ENCODE measurements at regions not wholly inside any gene's neighbourhood (a gene's known extent, or its start where the extent isn't known, plus 50 kb on each side); places are given as distances from the start of the nearest gene placed in this dataset.

GRCh38 chr1:81183553-81183952 is 617.2 kb upstream of the ADGRL2 start:
- H3K27me3 ChIP-seq (ENCODE audit: control insufficient read depth in 1 of 2, insufficient read depth in 2 of 2, low read length in 2 of 2): no peaks in the 10 kb centered on the region
- BruUV-seq (replicated peaks): no TSS peak
- no peaks in the 10 kb centered on the region for H3K79me2 ChIP-seq (ENCODE audit: insufficient read depth, low read length)
- CTCF ChIA-PET (ENCODE audit: low intra/inter-chr PET ratio, low total read pairs): no interaction called here
- no peaks in the 10 kb centered on the region for H3K36me3 ChIP-seq (replicated peaks in 1 of 2; ENCODE audit: control insufficient read depth in 1 of 2, insufficient read depth in 2 of 2, low read length in 2 of 2)
- TF ChIP-seq SYNCRIP (IDR thresholded peaks at IDR 0.05; ENCODE audit: insufficient read depth, low read depth, low read length) (no peak), MAFF (IDR thresholded peaks at IDR 0.05; ENCODE audit: low read depth, low read length) (peak; percentile 28; the same call in 1 of the 2 replicates), MAFK (conservative IDR thresholded peaks at IDR 0.05 in 1 of 2, IDR thresholded peaks at IDR 0.05 in 1 of 2; ENCODE audit: low read length in 2 of 2) (peak in 1 of 2 experiments; percentile 59; a peak in 2 of 4 replicates)
- POLR2A ChIA-PET: no interaction called here
- ATAC-seq (no peak), FAIRE-seq (no peak), DNase-seq (ENCODE audit: low spot score) (no peak)
- no peak overlapping the region for H2AFZ ChIP-seq (ENCODE audit: low read length)
- no peak overlapping the region for H3K27ac ChIP-seq (ENCODE audit: extremely low read length, insufficient read depth, low read length)
- H3K9me3 ChIP-seq (ENCODE audit: low read length): peaks cover 55% of the 10 kb centered on the region
- H3K4me1 ChIP-seq (ENCODE audit: insufficient read depth, low read length): no peaks in the 10 kb centered on the region
- H3K4me2 ChIP-seq (ENCODE audit: low read depth, low read length): no peak overlapping the region
- 4% methylated on average over 1 of the region's 1 CpG for WGBS (ENCODE audit: low lambda C conversion rate)
- no peak overlapping the region for H3K4me3 ChIP-seq (replicated peaks in 1 of 3; ENCODE audit: insufficient read depth in 1 of 3, low read depth in 2 of 3, low read length in 3 of 3)
- no peaks in the 10 kb centered on the region for H4K20me1 ChIP-seq (ENCODE audit: insufficient read depth, low read length)
- no peak overlapping the region for H3K9ac ChIP-seq (ENCODE audit: insufficient read depth, low read depth, low read length)
- in situ Hi-C loops (cut with HindIII; ENCODE audit: extremely low pct_ligation_motif_present, low pct_unique_long_range_greater_than_20kb): no loop called here
- intact Hi-C loops (cut with micrococcal nuclease; ENCODE audit: unreplicated experiment): no loop called here

- H3K4me2 ChIP-seq (ENCODE audit: low read depth, low read length): no peak overlapping the region
- POLR2A ChIA-PET: no interaction called here
- no peak for ATAC-seq
- H3K27me3 ChIP-seq (ENCODE audit: control insufficient read depth in 1 of 2, insufficient read depth in 2 of 2, low read length in 2 of 2): no peaks in the 10 kb centered on the region
- in situ Hi-C loops (cut with HindIII; ENCODE audit: extremely low pct_ligation_motif_present, low pct_unique_long_range_greater_than_20kb): no loop called here
- CTCF ChIA-PET (ENCODE audit: low intra/inter-chr PET ratio, low total read pairs): no interaction called here
- no peak overlapping the region for H3K4me3 ChIP-seq (replicated peaks in 1 of 3; ENCODE audit: insufficient read depth in 1 of 3, low read depth in 2 of 3, low read length in 3 of 3)
- H3K9me3 ChIP-seq (ENCODE audit: low read length): peaks cover 53% of the 10 kb centered on the region
- no peaks in the 10 kb centered on the region for H3K4me1 ChIP-seq (ENCODE audit: insufficient read depth, low read length)
- no peak overlapping the region for H3K9ac ChIP-seq (ENCODE audit: insufficient read depth, low read depth, low read length)
- no peak for FAIRE-seq
- DNase-seq (ENCODE audit: low spot score): no peak
- H3K79me2 ChIP-seq (ENCODE audit: insufficient read depth, low read length): no peaks in the 10 kb centered on the region
- no peaks in the 10 kb centered on the region for H3K36me3 ChIP-seq (replicated peaks in 1 of 2; ENCODE audit: control insufficient read depth in 1 of 2, insufficient read depth in 2 of 2, low read length in 2 of 2)
- no peak overlapping the region for H2AFZ ChIP-seq (ENCODE audit: low read length)
- WGBS (ENCODE audit: low lambda C conversion rate): 2% methylated on average over 6 of the region's 6 CpGs
- no peaks in the 10 kb centered on the region for H4K20me1 ChIP-seq (ENCODE audit: insufficient read depth, low read length)
- intact Hi-C loops (cut with micrococcal nuclease; ENCODE audit: unreplicated experiment): no loop called here
- H3K27ac ChIP-seq (ENCODE audit: extremely low read length, insufficient read depth, low read length): no peak overlapping the region
- no TSS peak for BruUV-seq (replicated peaks)
- TF ChIP-seq FUBP1 (CRISPR knock-in tag; IDR thresholded peaks at IDR 0.05; ENCODE audit: borderline replicate concordance) (no peak), ZNF343 (CRISPR knock-in tag; IDR thresholded peaks at IDR 0.05) (no peak), NONO (IDR thresholded peaks at IDR 0.05) (no peak), NONO (CRISPR knock-in tag; conservative IDR thresholded peaks at IDR 0.05) (no peak), ZNF644 (CRISPR knock-in tag; IDR thresholded peaks at IDR 0.05; ENCODE audit: low read depth) (no peak), SOX13 (IDR thresholded peaks at IDR 0.05) (no peak), SOX13 (CRISPR knock-in tag; conservative IDR thresholded peaks at IDR 0.05 in 1 of 2, IDR thresholded peaks at IDR 0.05 in 1 of 2) (no peak), ZXDC (CRISPR knock-in tag; IDR thresholded peaks at IDR 0.05) (no peak), TARDBP (CRISPR knock-in tag; IDR thresholded peaks at IDR 0.05) (no peak), HOXD1 (CRISPR knock-in tag; IDR thresholded peaks at IDR 0.05) (no peak), ZNF282 (IDR thresholded peaks at IDR 0.05; ENCODE audit: partially characterized antibody) (no peak), HOXA3 (CRISPR knock-in tag; IDR thresholded peaks at IDR 0.05) (no peak), ZFAT (CRISPR knock-in tag; conservative IDR thresholded peaks at IDR 0.05) (no peak)
These were observed 617.7 kb upstream of the ADGRL2 start for GRCh38 chr1:81183051-81183450.

All from HepG2 (cell line).